ENCODE measurements at regions not wholly inside any gene's neighbourhood (a gene's known extent, or its start where the extent isn't known, plus 50 kb on each side); places are given as distances from the start of the nearest gene placed in this dataset.

- no peak for TF ChIP-seq CTCF (IDR thresholded peaks at IDR 0.05; ENCODE audit: control extremely low read depth, extremely low read depth)
- Histone ChIP-seq H3K27me3 (ENCODE audit: control insufficient read depth in 3 of 3, insufficient read depth in 3 of 3, low read length in 2 of 3) (no peaks in the 10 kb centered on the region), H3K4me3 (no peak overlapping the region), H3K36me3 (ENCODE audit: control insufficient read depth in 4 of 4, insufficient read depth in 4 of 4, low read length in 4 of 4) (no peaks in the 10 kb centered on the region), H3K9ac (ENCODE audit: insufficient read depth in 1 of 2, low read length in 2 of 2) (no peak overlapping the region), H3K9me3 (ENCODE audit: control insufficient read depth in 4 of 4, insufficient read depth in 3 of 4, low read length in 3 of 4) (no peaks in the 10 kb centered on the region), H3K27ac (ENCODE audit: low read depth in 1 of 2, low read length in 1 of 2) (no peak overlapping the region), H3K4me1 (ENCODE audit: control insufficient read depth in 5 of 5, insufficient read depth in 5 of 5, low read length in 5 of 5) (no peaks in the 10 kb centered on the region)
- WGBS, 2 donors, result 25 to 51% methylated on average over 1 of the region's 1 CpG
- no peak for ATAC-seq (ENCODE audit: insufficient read depth, low FRiP score)
- DNase-seq, result no peak
These were observed 569.1 kb downstream of the ANKRD7 start for GRCh38 chr7:118793582-118793981.

- Histone ChIP-seq H3K4me1 (ENCODE audit: control insufficient read depth in 5 of 5, insufficient read depth in 5 of 5, low read length in 5 of 5) (no peaks in the 10 kb centered on the region), H3K9me3 (ENCODE audit: control insufficient read depth in 4 of 4, insufficient read depth in 3 of 4, low read length in 3 of 4) (no peaks in the 10 kb centered on the region), H3K9ac (ENCODE audit: insufficient read depth in 1 of 2, low read length in 2 of 2) (no peak overlapping the region), H3K36me3 (ENCODE audit: control insufficient read depth in 4 of 4, insufficient read depth in 4 of 4, low read length in 4 of 4) (no peaks in the 10 kb centered on the region), H3K4me3 (no peak overlapping the region), H3K27ac (ENCODE audit: low read depth in 1 of 2, low read length in 1 of 2) (no peak overlapping the region), H3K27me3 (ENCODE audit: control insufficient read depth in 3 of 3, insufficient read depth in 3 of 3, low read length in 2 of 3) (no peaks in the 10 kb centered on the region)
- DNase-seq (no peak), ATAC-seq (ENCODE audit: insufficient read depth, low FRiP score) (no peak)
- WGBS, 2 donors, result 31 to 58% methylated on average over 1 of the region's 1 CpG
- no peak for TF ChIP-seq CTCF (IDR thresholded peaks at IDR 0.05; ENCODE audit: control extremely low read depth, extremely low read depth)
These were observed 569.9 kb downstream of the ANKRD7 start for GRCh38 chr7:118794419-118794818.

- H3K4me1 ChIP-seq (ENCODE audit: control insufficient read depth in 5 of 5, insufficient read depth in 5 of 5, low read length in 5 of 5), result no peaks in the 10 kb centered on the region
- 85 to 90% methylated on average over 2 of the region's 2 CpGs for WGBS, 2 donors
- H3K9ac ChIP-seq (ENCODE audit: insufficient read depth in 1 of 2, low read length in 2 of 2), result no peak overlapping the region
- no peak for DNase-seq
- no peaks in the 10 kb centered on the region for H3K36me3 ChIP-seq (ENCODE audit: control insufficient read depth in 4 of 4, insufficient read depth in 4 of 4, low read length in 4 of 4)
- H3K27me3 ChIP-seq (ENCODE audit: control insufficient read depth in 3 of 3, insufficient read depth in 3 of 3, low read length in 2 of 3), result no peaks in the 10 kb centered on the region
- no peak overlapping the region for H3K4me3 ChIP-seq
- no peak for ATAC-seq (ENCODE audit: insufficient read depth, low FRiP score)
- no peaks in the 10 kb centered on the region for H3K9me3 ChIP-seq (ENCODE audit: control insufficient read depth in 4 of 4, insufficient read depth in 3 of 4, low read length in 3 of 4)
- no peak overlapping the region for H3K27ac ChIP-seq (ENCODE audit: low read depth in 1 of 2, low read length in 1 of 2)
- TF ChIP-seq CTCF (IDR thresholded peaks at IDR 0.05; ENCODE audit: control extremely low read depth, extremely low read depth), result no peak
These were observed 576.9 kb downstream of the ANKRD7 start for GRCh38 chr7:118801366-118801765.

- no peaks in the 10 kb centered on the region for H3K9me3 ChIP-seq (ENCODE audit: control insufficient read depth in 4 of 4, insufficient read depth in 3 of 4, low read length in 3 of 4)
- H3K36me3 ChIP-seq (ENCODE audit: control insufficient read depth in 4 of 4, insufficient read depth in 4 of 4, low read length in 4 of 4), result no peaks in the 10 kb centered on the region
- no peak overlapping the region for H3K4me3 ChIP-seq
- TF ChIP-seq CTCF (IDR thresholded peaks at IDR 0.05; ENCODE audit: control extremely low read depth, extremely low read depth), result no peak
- H3K27ac ChIP-seq (ENCODE audit: low read depth in 1 of 2, low read length in 1 of 2), result no peak overlapping the region
- WGBS, 2 donors, result 94 to 97% methylated on average over 2 of the region's 2 CpGs
- ATAC-seq (ENCODE audit: insufficient read depth, low FRiP score), result no peak
- no peak overlapping the region for H3K9ac ChIP-seq (ENCODE audit: insufficient read depth in 1 of 2, low read length in 2 of 2)
- H3K4me1 ChIP-seq (ENCODE audit: control insufficient read depth in 5 of 5, insufficient read depth in 5 of 5, low read length in 5 of 5), result no peaks in the 10 kb centered on the region
- no peak for DNase-seq
- no peaks in the 10 kb centered on the region for H3K27me3 ChIP-seq (ENCODE audit: control insufficient read depth in 3 of 3, insufficient read depth in 3 of 3, low read length in 2 of 3)
These were observed 578.2 kb downstream of the ANKRD7 start for GRCh38 chr7:118802726-118803125.
